GM21619 (cell line): ENCODE measurements at regions not wholly inside any gene's neighbourhood (a gene's known extent, or its start where the extent isn't known, plus 50 kb on each side); places are given as distances from the start of the nearest gene placed in this dataset.
"Not testable (repeated sequence)": the region's sequence is repeated elsewhere in the genome, so short reads cannot be mapped to it uniquely, and the experiment has no call there.

ENCODE experiments used
- ATAC-seq: cut with Tn5 transposase; IDR thresholded peaks from one replicate; pipeline ENCODE4 v1.9.1; 2021; ENCODE audit not compliant: unreplicated experiment

DNA sequence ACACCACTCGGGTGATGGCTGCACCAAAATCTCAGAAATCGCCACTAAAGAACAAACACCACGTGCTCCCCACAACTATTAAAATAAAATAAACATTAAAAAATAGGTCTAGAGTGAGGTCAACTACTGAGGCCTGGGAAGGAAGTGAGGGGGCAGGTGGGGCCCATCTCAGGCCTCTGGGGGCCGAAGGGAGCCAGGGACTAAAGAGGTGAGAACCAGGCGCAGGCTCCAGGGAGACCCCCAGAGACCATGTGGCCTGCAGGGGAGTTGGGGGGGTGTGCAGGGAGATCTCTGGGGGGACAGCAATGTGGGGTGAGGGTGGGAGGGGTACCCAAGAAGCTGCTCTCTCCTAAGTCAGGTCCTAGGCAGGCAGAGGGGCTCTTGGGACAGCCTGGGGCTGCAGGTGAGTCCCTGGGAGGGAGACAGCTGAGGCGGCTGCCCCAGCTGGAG, 111.3 kb upstream of the SMURF2 start:
- no peak for ATAC-seq

DNA sequence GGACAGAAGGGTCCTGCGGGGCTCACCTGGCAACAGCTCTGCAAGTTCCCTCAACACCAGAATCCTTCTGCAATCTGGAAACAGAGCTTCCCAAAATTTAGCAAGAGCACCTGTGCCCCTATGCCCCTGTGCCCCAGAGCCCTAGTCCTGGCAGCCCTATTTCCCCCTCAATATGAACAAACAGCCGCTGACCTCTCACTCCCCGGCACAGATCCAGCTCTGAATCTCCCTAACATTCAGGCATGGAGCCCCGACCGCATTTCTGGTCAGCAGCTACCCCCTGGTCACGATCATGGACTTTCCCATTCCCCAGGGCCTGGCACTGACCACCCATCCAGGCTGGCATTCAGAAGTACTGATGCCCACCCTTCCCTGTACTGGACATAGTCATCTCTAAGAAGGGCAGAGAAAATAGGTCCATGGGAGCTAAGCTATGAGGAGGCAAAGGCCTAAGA, 110.8 kb upstream of the SMURF2 start:
- no peak for ATAC-seq

DNA sequence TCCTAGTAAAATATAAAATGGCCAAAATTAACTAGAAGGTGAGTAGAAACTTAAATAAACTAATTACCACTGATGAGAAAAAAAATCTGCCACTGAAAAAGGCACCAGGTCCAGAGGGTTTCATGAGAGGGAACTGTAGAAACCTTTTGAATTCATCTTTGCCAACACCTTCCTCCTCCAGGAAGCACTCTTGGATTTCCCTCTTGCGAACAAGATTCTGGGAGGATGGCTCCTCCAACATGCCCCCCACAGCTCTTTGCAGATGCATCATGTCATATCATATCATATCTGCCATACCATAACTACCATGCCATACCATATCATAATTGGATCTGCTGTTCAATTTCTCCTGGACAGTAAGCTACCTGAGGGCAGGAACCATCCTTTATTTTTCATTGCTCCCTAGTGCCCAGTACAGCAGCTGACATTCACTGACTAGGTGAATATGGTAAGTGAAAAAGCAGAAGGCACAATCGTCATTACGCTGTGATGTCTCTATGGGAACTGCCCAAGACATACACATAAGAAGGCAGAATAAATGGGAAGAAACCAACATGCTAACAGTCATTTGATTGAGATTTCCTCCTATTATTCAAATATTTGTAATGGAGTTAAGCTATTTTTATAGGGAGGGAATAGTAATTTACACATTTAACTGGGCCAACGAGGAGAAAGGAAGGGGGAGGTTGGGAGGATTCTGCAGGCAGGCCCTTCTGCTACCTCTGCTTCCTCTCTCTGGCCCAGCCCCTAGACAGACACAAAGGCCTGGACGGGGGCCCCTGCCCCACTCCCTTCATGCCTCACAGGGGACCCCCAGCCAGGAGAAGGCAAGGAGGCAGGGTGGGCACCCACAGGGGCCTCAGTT, 110.1 kb upstream of the SMURF2 start:
- ATAC-seq: no peak

DNA sequence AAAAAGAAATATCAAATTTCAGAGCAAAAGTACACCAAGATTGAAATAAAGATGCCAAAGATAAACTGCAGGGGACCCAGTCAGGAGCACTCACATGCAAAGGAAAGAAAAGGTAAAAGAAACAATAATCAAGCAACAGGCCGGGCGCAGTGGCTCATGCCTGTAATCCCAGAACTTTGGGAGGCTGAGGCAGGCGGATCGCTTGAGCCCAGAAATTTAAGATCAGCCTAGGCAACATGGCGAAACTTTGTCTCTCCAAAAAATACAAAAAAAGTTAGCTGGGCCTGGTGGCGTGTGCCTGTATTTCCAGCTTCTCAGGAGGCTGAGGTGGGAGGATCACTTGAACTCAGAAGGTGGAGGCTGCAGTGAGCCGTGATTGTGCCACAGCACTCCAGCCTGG, 107.6 kb upstream of the SMURF2 start:
- no peak for ATAC-seq

DNA sequence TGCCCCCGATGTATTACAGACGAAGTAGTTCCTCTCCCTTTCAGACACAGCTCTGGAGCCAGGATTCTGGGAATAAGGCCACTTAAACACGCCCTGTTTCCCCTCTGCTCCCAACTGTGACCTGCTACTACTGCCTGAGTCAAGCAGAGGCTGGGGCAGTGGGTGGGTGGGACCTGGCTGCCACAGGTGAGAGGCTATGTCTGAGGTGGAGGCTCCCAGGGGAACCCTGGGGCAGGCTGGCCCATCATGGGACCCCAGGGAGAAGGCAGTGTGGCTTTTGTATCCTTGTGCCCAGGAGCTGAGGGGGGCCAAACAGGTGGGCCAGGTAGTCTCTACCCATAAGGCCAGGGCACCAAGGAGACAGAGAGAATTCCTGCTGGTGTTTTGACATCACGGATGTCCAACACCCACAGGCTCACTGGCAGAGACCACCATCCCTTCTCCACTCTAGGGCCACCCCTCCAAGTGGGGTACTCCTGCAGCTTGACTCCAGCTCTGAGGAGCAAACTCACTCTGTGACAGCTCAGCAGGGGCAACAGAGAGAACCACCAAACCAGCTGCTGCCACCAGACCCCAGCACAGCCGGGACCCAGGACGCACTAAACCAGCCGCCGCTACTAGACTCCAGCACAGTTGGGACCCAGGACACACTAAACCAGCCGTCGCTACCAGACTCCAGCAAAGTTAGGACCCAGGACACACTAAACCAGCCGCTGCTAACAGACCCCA, 105.3 kb upstream of the SMURF2 start:
- ATAC-seq: no peak

DNA sequence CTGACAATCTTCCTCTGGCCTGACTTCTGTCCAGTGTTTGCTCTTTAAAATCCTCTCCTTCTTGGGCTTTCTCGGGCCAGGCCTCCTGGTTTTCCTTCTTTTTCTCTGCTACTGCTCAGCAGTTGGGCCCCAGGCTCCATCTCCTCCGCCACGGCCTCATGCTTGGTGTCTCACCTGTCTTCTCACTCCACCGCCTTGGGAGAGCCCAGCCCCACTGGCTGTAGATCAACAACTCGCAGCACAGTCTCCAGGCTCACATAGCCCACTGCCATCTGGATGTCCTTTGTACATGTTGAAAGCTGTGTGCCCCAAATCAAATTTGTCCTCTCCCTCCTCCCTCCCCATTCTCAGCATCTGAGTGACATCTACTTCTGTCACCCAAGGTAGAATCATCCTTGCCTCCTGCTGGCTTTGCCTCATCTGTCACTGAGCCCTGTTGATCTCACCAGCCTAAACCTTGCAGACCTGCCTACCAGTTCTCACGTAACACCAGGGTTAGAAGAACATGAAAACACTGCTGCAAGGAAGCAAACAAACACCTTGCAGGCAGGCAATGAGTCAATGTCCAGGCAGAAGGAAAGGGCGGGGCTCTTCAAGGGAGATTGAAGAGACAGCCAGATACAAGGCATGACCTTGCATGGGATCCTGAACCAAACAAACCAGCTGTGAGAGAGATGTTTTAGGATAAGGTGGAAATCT, 103.2 kb upstream of the SMURF2 start:
- ATAC-seq: no peak

DNA sequence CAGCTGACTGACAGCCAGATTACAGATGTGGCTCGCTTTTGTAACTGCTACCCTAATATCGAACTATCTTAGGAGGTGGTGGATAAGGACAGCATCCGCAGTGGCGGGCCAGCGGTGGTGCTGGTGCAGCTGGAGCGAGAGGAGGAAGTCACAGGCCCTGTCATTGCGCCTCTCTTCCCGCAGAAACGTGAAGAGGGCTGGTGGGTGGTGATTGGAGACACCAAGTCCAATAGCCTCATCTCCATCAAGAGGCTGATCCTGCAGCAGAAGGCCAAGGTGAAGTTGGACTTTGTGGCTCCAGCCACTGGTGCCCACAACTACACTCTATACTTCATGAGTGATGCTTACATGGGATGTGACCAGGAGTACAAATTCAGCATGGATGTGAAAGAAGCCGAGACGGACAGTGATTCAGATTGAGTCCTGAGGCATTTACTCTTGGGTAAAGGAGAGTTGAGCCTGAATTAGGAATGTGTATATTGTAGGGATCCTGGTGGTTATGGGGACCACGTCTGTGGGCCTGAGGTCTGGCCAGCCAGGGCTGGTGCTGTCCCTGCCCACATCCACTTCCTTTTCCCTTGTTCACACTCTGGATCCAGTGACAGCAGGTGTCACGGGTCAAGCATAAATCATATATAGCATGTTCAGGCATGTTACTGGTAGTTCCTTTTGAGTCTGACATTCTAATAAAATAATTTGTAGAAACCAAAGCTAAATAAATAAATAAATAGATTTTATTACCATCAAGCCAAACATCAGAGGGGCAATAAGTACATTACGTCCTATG, 89.0 kb upstream of the SMURF2 start:
- ATAC-seq: no peak

DNA sequence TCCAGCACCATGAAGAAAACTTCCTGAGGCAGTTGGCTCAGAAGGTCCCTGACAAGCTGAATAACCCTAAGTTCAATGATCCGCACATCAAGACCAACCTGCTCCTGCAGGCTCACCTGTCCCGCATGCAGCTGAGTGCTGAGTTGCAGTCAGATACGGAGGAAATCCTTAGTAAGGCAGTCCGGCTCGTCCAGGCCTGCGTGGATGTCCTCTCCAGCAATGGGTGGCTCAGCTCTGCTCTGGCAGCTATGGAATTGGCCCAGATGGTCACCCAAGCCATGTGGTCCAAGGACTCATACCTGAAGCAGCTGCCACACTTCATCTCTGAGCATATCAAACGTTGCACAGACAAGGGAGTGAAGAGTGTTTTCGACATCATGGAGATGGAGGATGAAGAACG, 88.4 kb upstream of the SMURF2 start:
- ATAC-seq: no peak

DNA sequence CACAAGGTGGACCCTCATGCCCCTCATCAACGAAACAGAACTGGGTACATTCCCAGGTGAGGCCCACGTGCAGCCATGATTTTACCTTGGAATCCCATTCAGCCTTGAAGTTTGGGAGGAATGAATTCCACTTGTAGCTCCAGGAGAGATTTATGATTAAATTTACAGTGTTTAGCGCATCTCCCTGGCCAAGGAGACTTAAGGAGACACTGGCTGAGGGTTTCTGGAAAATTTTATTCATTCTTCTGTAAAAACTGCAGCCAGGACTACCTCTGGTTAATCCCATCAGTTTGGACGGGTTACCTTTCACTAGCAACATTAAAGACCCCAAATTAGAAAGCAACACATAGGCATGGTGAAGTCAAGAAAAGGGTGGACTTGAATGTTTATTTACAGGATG, 87.2 kb upstream of the SMURF2 start:
- ATAC-seq: no peak

DNA sequence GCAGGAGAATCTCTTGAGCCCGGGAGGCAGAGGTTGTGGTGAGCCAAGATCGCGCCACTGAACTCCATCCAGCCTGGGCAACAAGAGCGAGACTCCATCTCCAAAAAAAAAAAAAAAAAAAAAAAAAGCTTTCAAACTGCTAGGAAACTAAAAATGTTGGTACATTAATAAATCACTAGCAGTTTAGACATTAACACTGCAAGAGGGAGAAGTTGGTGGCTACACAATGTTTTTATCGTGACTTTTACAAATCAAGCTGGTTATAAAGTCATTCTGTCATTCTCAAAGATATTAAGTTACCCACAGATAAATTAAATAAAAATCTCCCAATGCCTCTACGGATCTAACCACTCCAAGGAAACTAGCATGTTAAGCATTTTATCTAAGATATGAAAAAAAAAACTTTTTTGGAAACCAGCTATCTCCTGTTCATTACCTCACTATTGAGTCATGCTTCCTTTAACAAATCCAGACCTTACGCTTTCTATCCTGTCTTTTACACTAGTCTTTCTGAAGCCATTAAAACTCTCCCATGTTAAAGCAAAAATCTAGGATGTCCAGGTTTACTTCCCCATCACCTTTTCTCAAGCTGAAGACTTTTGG, 85.9 kb upstream of the SMURF2 start:
- no peak for ATAC-seq

DNA sequence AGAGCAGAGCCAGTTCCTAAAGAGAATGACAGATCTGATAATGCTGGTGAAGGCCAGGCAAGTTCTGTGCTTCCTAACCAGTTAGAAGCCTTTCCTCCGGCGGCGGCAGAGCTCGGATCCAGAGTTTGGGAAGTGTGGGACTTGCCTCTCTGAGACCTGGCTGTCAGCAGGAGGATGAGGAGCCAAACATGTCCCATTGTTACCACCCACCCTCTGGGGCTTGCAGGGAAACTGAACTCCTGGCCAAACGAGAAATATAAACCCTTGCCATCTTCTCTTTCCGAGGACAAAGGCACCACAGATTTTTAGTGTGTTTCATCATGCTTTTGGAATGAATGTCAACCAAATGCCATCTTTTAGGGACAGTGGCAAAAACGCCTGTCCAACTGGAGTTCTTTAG, 80.2 kb upstream of the SMURF2 start:
- no peak for ATAC-seq

DNA sequence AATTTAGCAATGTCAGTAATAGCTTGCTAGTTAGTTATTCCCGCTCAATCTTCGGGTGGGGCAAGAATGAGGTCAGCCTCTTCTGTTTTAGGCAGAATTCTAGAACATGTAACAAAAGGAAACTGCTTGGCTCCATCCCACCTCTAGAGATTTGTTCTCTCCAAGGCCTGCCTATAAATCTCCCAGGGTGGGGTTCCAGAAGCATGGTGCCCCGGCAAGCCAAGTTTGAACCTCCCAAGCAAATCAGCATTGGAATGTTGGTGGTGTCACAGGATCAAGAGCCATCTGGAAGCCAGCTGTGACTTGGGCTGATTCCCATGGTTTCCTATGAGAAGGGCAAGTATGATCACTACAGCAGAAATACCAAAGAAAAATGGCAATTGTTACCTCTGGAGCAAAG, 79.8 kb upstream of the SMURF2 start:
- not testable (repeated sequence) for ATAC-seq

DNA sequence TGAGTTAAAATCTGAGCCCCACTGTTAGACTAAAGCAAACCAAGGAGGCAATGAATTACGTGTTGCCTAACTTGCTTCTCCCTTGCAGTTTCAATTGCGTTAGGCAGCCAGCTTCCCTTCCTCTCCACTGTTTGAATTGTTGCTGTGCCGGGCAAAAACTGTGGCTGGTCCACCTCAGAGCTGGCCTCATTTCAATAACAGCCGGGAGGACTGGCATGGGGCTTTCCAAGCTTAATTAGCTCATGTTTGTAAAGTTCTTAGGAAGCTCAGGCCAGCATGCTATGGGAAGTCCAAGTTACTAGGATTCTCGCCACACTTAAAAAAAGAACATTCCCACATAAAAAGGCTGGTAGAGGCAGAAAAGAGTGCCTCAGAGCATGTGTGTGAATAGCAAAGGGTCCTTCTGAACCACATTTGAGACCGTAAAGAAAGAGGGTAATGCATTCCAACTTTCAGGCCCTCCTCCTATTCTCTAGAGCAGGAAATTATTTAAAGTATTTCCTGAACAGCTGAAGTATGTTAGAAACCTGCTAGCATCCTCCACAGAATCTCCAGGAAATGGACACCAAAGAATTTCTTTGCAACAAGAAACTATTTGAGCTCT, 79.0 kb upstream of the SMURF2 start:
- no peak for ATAC-seq

DNA sequence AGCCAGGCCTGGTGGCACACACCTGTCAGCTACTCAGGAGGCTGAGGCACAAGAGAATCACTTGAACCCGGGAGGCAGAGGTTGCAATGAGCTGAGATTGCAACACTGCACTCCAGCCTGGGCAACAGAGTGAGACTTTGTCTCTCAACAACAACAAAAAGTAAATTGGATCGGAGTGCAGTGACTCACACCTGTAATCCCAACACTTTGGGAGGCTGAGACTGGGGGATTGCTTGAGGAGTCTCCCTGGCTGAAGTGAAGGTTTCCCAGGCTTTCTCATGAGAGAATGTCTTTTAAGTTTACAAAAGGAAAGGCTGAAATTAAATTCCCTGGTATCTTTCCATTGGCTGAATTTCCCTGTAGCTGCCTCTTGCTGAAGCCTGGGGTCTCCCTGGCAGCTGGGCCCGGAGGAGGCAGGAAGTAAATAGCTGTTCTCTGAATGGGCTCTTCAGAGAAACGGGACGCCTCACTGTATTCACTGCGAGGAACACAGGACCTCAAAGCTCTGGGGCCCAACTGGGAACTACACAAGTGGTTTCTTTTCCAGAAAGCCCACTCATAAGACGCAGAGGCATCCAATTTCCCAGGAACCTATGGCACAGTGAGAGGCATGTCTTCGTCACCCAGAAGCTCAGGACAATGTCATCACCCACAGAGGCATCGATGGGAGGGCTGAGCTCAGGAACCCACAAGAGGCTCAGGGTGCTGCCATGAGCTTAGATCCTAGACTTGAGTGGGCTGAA, 77.4 kb upstream of the SMURF2 start:
- ATAC-seq: no peak

DNA sequence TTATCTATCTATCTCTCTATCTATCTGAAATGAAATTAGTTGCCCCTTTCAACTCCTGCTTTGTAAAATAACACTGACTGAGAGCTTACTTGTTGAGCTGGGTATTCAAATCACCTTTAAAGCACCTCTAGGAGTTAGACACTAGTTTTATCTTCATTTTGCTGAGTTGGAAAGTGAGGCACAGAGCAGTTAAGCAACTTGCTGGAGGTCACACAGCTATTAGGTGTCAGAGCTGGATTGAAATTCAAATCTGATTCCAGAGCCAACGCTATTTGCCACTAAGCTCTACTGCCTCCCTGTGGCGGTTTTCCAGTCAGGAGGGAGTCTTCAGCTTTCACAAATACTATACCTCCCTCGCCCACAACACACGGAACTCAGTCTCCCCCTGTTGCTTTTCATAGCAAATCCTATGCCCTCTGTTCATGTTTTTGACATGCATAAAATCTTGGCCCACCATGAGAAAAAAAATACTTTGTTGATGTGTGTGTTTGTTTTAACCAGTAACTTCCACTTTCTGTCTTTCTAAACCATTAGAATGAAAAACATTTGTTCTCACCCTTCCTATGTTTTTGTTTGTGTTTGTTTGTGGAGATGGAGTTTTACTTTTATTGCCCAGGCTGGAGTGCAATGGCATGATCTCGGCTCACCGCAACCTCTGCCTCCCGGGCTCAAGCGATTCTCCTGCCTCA, 74.8 kb upstream of the SMURF2 start:
- ATAC-seq: no peak

DNA sequence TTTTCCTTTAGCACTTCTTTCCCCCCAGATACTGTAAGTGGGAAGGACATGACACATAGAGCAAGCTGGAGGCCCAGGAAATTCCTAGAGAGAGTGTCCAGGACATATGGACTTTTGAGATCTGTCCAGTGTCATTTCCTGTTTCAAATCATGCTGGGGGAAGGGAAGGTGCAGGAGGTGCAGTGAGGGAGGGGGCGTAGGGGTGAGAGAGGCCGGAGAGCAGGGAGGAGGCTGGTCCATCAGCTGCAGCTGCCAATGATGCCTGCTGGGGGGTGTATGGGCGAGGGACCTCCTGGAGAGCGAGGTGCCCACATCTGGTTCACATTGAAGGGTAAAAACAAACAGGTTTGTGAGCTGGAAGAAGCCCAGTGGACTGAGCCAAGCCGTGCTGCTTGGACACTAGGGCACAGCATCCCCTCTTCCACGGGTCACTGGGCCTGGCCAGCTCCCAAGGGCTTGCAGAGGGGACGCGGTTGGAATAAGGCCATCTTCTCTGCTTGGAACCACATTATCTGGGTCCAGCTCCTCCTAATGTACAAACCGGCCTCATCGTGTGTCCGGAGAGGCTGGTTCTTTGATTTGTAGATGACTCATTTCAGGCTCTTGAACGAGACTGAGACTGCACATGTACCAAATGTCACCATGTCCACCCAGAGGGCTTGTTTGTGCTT, 70.4 kb upstream of the SMURF2 start:
- ATAC-seq: no peak

DNA sequence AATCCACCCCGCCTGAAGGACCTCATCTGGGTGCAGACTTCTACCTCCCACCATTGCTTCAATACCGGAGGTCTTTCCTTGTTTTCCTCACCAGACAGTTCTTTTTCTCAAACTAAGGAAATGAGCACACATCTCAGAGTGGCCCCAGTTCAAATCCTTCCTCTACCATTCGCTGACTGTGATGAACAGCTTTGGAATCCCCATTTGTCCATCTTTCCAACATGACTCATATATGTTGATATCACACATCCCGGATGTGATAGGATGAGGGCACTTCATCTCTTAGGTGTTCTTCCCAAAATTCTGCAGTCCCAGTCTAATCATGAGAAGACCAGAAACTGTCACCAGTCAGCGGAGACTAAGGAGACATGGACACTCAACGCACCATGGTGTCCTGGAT, 67.9 kb upstream of the SMURF2 start:
- not testable (repeated sequence) for ATAC-seq

DNA sequence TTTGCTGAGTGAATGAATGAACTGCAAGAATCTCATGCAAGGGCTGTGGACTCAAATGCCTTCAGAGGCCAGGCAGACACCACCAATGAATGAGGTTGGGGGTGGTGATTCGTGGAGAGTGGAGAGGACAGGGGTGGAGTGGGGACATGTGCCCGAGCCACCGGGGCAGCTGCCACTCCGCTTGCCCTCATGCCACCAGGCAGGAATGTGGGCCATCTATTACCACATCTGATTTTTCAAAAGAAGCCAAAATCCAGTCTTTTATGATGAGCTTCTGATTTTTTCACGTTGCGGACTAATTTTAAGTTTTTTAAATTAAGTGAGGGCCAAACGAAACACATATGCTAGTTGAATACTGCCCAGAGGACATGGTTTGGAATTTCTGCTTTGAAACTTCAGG, 67.1 kb upstream of the SMURF2 start:
- no peak for ATAC-seq
